GM18505 (cell line): ENCODE measurements at regions not wholly inside any gene's neighbourhood (a gene's known extent, or its start where the extent isn't known, plus 50 kb on each side); places are given as distances from the start of the nearest gene placed in this dataset.
"Not testable (repeated sequence)": the region's sequence is repeated elsewhere in the genome, so short reads cannot be mapped to it uniquely, and the experiment has no call there.

ENCODE experiments used
- ATAC-seq: cut with Tn5 transposase; IDR thresholded peaks from one replicate; pipeline ENCODE4 v1.9.1; 2021; ENCODE audit not compliant: unreplicated experiment
- POLR2A ChIP-seq: IDR thresholded peaks from 4 replicates; pipeline ENCODE4 v1.6.1; 2011; ENCODE audit warnings: borderline replicate concordance; ENCODE audit not compliant: insufficient read depth, insufficient read length; ENCODE audit errors: extremely low read depth

GRCh38 chr1:157370698-157371097, 181.6 kb downstream of the FCRL5 start:
- no peak for TF ChIP-seq POLR2A
- ATAC-seq = no peak

DNA sequence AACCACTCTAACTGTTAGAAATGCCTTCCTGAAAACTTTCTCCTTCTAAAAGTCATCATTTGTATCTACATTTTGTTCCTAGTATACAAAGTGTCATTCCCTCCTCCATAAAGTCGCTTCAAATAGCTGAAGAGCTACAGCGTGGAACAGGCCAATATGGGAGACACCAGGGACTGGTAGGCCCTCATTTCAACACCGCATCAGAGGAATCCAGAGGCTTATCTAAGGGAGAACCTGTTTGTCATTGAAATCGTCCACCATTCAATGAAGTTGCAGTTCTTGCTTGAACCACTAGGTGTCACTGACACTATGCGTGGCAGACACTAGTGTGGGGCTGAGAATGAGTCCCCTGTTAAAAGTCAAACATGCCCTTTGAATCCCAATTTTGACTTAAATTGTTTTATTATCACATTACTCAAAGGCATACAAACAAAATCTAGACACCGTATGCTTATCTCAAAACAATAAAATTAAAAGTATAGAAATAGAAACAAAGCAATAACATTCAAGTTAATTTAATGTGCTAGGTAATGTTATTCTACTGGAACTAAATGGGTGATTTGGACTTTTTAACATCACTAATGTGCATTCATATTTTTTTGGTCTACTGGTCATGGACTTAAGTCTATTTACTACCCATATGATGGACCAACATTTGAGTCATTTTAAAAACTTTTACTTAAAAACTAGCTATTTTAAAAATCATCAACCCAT, 182.3 kb downstream of the FCRL5 start:
- TF ChIP-seq POLR2A = no peak
- no peak for ATAC-seq

- ATAC-seq = not testable (repeated sequence)
These were observed 183.4 kb downstream of the FCRL5 start for GRCh38 chr1:157368941-157369340.

DNA sequence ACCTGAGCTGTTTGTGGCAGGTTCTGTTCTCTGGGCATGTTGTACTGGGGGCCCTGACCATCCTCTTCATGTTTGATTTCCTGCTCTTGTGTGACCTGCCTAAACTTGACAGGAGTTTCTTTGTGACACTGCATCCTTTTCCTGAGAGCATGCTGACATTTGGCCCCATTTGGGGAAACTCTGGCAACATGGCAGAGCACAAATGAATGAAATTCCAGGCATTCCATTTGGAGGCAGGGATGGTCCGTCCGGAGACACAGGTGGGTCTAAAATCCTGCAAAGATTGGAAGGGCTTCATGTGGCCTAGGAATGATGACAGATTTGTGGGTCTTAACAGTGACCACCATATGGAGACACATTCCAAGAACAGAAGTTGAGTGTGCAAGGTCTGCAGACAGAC, 184.0 kb downstream of the FCRL5 start:
- no peak for ATAC-seq

GRCh38 chr1:157367870-157368269, 184.4 kb downstream of the FCRL5 start:
- ATAC-seq = no peak
- TF ChIP-seq POLR2A = no peak

More for the DNA sequence above, 184.0 kb downstream of the FCRL5 start:
- no peak for TF ChIP-seq POLR2A

DNA sequence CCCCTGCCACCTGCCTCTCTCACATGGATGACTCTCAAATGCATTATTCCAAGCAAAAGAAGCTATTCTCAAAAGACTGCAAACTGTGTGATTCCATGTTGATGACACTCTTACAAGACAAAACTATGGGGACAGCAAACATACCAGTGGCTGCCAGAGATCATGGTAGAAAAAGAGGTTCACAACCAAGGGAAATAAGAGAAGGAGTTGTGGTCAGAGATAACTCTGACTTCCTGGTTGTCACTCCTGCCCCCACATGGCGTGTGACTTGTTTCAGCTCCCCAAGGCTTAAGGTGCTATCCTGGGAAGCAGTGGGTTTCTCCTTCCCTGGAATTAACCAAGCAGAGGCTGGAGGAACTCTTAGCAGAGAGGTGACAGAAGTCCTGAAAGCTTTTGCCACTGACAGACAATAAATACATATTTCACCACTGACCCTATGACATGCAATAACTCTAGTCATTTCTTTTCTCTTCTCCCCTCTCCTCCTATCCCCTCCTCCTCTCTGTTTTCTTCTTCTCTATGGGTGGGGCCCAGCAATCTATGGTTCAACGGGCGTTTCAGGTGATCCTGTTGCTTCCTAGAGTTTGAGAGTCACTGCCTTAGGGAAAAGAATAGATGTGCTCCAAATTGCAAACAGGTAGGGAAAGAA, 185.1 kb downstream of the FCRL5 start:
- no peak for ATAC-seq

GRCh38 chr1:157364612-157365011, 187.7 kb downstream of the FCRL5 start:
- TF ChIP-seq POLR2A = no peak
- ATAC-seq = no peak

More for the DNA sequence above, 185.1 kb downstream of the FCRL5 start:
- no peak for TF ChIP-seq POLR2A

- no peak for ATAC-seq
- TF ChIP-seq POLR2A = no peak
These were observed 188.6 kb downstream of the FCRL5 start for GRCh38 chr1:157363660-157364140.

GRCh38 chr1:157360023-157360390, 192.3 kb downstream of the FCRL5 start:
- TF ChIP-seq POLR2A = no peak
- no peak for ATAC-seq

- no peak for ATAC-seq
- TF ChIP-seq POLR2A = no peak
These were observed 192.8 kb downstream of the FCRL5 start for GRCh38 chr1:157359314-157360022.

- ATAC-seq = no peak
- TF ChIP-seq POLR2A = no peak
These were observed 195.2 kb downstream of the FCRL5 start for GRCh38 chr1:157357111-157357510.

GRCh38 chr1:157356601-157357000, 195.7 kb downstream of the FCRL5 start:
- no peak for TF ChIP-seq POLR2A

GRCh38 chr1:157353546-157353945, 198.8 kb downstream of the FCRL5 start:
- ATAC-seq = no peak
- TF ChIP-seq POLR2A = no peak

More at GRCh38 chr1:157356601-157357000, 195.7 kb downstream of the FCRL5 start:
- no peak for ATAC-seq
